Spleen (tissue), 7 donors: ENCODE measurements at regions not wholly inside any gene's neighbourhood (a gene's known extent, or its start where the extent isn't known, plus 50 kb on each side); places are given as distances from the start of the nearest gene placed in this dataset.

Source experiments
- POLR2A ChIP-seq, 3 donors: fragments of 450-650 bp; IDR thresholded peaks; one replicate each; pipeline ENCODE4 v1.5.1; 2017; ENCODE audit warnings: antibody characterized with exemption in 3 of 3, mild to moderate bottlenecking in 1 of 3
- POLR2AphosphoS5 ChIP-seq, 3 donors: sonication (generic); formaldehyde crosslinking; IDR thresholded peaks; one replicate each; pipeline ENCODE4 v1.5.1; 2017; ENCODE audit warnings: antibody characterized with exemption in 3 of 3
- TF ChIP-seq, protein P1 (sequence below), 11 experiments: fragments of 200-600 bp in 7 of 11; fragments of 450-650 bp in 4 of 11; sonication (generic) in 4 of 11; IDR thresholded peaks in 8 of 11; conservative IDR thresholded peaks in 3 of 11; 1 replicate in 7 of 11; 2 replicates in 4 of 11; pipeline versions ENCODE4 v1.4.0 to v1.8.0; 2016 to 2021; ENCODE audit warnings: antibody characterized with exemption in 11 of 11, inconsistent platforms in 4 of 11, mild to moderate bottlenecking in 1 of 11
- donor health status: DM: no; HTN: no; CAD: no; lungs with moderate emphysema.
- donor health status: DM: no; HTN: no; CAD: no.
- donor health status: DM: no; HTN: no; CAD: no.

- TF ChIP-seq, protein P1, sequence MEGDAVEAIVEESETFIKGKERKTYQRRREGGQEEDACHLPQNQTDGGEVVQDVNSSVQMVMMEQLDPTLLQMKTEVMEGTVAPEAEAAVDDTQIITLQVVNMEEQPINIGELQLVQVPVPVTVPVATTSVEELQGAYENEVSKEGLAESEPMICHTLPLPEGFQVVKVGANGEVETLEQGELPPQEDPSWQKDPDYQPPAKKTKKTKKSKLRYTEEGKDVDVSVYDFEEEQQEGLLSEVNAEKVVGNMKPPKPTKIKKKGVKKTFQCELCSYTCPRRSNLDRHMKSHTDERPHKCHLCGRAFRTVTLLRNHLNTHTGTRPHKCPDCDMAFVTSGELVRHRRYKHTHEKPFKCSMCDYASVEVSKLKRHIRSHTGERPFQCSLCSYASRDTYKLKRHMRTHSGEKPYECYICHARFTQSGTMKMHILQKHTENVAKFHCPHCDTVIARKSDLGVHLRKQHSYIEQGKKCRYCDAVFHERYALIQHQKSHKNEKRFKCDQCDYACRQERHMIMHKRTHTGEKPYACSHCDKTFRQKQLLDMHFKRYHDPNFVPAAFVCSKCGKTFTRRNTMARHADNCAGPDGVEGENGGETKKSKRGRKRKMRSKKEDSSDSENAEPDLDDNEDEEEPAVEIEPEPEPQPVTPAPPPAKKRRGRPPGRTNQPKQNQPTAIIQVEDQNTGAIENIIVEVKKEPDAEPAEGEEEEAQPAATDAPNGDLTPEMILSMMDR (IDR thresholded peaks at IDR 0.05 in 8 of 11, conservative IDR thresholded peaks at IDR 0.05 in 3 of 11), result no peak
- TF ChIP-seq POLR2A (IDR thresholded peaks at IDR 0.05) (no peak), POLR2AphosphoS5 (IDR thresholded peaks at IDR 0.05) (no peak)
Measured at GRCh38 chr15:75782926-75783325, 60.3 kb upstream of the UBE2Q2 start.
